ENCODE measurements at regions not wholly inside any gene's neighbourhood (a gene's known extent, or its start where the extent isn't known, plus 50 kb on each side); places are given as distances from the start of the nearest gene placed in this dataset.
"Not testable (repeated sequence)": the region's sequence is repeated elsewhere in the genome, so short reads cannot be mapped to it uniquely, and the experiment has no call there.

- TF ChIP-seq, protein P1, sequence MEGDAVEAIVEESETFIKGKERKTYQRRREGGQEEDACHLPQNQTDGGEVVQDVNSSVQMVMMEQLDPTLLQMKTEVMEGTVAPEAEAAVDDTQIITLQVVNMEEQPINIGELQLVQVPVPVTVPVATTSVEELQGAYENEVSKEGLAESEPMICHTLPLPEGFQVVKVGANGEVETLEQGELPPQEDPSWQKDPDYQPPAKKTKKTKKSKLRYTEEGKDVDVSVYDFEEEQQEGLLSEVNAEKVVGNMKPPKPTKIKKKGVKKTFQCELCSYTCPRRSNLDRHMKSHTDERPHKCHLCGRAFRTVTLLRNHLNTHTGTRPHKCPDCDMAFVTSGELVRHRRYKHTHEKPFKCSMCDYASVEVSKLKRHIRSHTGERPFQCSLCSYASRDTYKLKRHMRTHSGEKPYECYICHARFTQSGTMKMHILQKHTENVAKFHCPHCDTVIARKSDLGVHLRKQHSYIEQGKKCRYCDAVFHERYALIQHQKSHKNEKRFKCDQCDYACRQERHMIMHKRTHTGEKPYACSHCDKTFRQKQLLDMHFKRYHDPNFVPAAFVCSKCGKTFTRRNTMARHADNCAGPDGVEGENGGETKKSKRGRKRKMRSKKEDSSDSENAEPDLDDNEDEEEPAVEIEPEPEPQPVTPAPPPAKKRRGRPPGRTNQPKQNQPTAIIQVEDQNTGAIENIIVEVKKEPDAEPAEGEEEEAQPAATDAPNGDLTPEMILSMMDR (conservative IDR thresholded peaks at IDR 0.05; ENCODE audit: control insufficient read depth, insufficient read depth, low read depth, low read length), result no peak
- no peak overlapping the region for H3K4me3 ChIP-seq (ENCODE audit: control insufficient read depth, low read depth, low read length)
- no peak for DNase-seq (ENCODE audit: low read depth)
Measured at GRCh38 chr9:40927851-40928802, 200.4 kb downstream of the FOXD4L6 start.

- no peak overlapping the region for H3K4me3 ChIP-seq (ENCODE audit: control insufficient read depth, low read depth, low read length)
- no peak for DNase-seq (ENCODE audit: low read depth)
- TF ChIP-seq, protein P1 (conservative IDR thresholded peaks at IDR 0.05; ENCODE audit: control insufficient read depth, insufficient read depth, low read depth, low read length), result no peak
Measured at GRCh38 chr9:40927260-40927631, 201.2 kb downstream of the FOXD4L6 start.

DNA sequence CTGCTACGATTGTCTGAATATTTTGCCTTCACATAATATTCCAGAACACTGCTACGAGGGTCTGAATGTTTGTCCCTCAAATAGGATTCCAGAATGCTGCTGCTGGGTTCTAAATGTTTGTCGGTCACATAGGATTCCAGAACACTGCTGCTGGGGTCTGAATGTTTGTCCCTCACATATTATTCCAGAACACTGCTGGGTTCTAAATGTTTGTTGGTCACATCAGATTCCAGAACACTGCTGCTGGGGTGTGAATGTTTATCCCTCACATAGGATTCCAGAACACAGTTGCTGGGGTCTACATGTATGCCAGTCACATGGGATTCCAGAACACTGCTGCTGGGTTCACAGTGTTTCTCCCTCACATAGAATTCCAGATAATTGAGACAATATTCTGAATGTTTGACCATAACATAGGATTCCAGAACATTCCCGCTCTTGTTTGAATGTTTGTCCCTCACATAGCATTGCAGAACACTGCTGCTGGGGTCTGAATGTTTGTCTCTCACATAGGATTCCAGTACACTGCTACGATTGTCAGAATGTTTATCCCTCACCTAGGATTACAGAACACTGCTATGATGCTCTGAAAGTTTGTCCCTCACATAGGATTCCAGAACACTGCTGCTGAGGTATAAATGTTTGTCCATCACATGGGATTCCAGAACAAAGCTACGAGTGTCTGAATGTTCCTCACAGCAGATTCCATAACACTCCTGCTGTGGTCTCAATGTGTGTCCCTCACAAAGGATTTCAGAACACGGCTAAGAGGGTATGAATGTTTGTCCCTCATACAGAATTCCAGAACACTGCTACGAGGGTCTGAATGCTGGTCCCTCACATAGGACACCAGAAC lies 201.8 kb downstream of the FOXD4L6 start:
- DNase-seq (ENCODE audit: low read depth), result no peak
- H3K4me3 ChIP-seq (ENCODE audit: control insufficient read depth, low read depth, low read length), result no peak overlapping the region
- TF ChIP-seq, protein P1 (conservative IDR thresholded peaks at IDR 0.05; ENCODE audit: control insufficient read depth, insufficient read depth, low read depth, low read length), result no peak

DNA sequence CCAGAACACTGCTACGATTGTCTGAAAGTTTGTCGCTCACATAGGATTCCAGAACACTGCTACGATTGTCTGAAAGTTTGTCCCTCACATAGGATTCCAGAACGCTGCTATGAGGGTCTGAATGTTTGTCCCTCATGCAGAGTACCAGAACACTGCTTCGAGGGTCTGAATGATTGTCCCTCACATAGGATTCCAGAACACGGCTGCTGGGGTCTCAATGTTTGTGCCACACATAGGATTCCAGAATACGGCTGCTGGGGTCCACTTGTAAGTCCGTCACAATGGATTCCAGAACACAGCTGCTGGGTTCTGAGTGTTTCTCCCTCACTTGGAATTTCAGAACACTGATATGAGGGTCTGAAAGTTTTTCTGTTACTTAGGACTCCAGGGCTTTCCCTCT lies 203.3 kb downstream of the FOXD4L6 start:
- no peak for DNase-seq (ENCODE audit: low read depth)
- H3K4me3 ChIP-seq (ENCODE audit: control insufficient read depth, low read depth, low read length), result no peak overlapping the region
- TF ChIP-seq, protein P1 (conservative IDR thresholded peaks at IDR 0.05; ENCODE audit: control insufficient read depth, insufficient read depth, low read depth, low read length), result no peak

GRCh38 chr9:40916399-40916783 lies 212.1 kb downstream of the FOXD4L6 start:
- not testable (repeated sequence) for H3K4me3 ChIP-seq (ENCODE audit: control insufficient read depth, low read depth, low read length); DNase-seq (ENCODE audit: low read depth)

DNA sequence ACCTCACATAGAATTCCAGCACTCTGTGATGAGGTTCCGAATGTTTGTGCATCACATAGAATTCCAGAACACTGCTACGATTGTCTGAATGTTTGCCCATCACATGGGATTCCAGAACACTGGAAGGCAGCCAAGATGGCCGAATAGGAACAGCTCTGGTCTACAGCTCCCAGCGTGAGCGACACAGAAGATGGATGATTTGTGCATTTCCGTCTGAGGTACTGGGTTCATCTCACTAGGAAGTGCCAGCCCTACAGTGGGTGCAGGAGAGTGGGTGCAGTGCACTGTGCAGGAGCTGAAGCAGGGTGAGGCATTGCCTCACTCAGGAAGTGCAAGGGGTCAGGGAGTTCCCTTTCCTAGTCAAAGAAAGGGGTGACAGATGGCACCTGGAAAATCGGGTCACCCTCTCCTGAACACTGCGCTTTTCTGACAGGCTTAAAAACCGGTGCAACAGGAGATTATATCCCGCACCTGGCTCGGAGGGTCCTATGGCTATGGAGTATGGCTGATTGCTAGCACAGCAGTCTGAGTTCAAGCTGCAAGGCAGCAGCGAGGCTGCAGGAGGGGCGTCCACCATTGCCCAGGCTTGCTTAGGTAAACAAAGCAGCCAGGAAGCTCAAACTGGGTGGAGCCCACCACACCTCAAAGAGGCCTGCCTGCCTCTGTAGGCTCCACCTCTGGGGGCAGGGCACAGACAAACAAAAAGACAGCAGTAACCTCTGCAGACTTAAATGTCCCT lies 212.7 kb downstream of the FOXD4L6 start:
- not testable (repeated sequence) for H3K4me3 ChIP-seq (ENCODE audit: control insufficient read depth, low read depth, low read length); DNase-seq (ENCODE audit: low read depth)

DNA sequence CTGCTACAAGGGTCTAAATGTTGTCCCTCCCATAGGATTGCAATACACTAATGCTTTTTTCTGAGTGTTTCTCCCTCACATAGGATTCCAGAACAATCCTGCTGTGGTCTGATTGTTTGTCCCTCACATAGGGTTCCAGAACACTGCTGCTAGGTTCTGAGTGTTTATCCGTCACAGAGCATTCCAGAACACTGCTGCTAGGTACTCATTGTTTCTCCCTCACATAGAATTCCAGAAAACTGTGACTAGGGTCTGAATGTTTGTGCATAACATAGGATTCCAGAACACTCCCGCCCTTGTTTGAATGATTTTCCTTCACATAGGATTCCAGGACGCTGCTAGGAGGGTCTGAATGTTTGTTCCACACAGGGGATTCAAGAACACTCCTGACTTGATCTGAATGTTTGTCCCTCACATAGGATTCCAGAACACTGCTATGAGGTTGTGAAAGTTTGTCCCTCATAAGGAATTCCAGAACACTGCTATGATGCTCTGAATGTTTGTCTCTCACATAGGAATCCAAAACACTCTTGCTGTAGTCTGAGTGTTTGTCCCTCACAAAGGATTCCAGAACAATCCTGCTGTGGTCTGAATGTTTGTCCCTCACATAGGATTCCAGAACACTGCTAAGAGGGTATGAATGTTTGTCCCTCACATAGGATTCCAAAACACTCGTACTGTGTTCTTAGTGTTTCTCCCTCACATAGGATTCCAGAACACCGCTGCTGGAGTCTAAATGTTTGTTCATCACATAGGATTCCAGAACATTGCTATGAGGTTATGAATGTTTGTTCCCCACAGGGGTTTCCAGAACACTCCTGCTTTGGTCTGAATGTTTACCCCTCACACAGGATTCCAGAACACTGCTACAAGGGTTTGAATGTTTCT lies 213.5 kb downstream of the FOXD4L6 start:
- no peak for DNase-seq (ENCODE audit: low read depth)
- TF ChIP-seq, protein P1 (conservative IDR thresholded peaks at IDR 0.05; ENCODE audit: control insufficient read depth, insufficient read depth, low read depth, low read length), result no peak

More for the DNA sequence above, 213.5 kb downstream of the FOXD4L6 start:
- no peak overlapping the region for H3K4me3 ChIP-seq (ENCODE audit: control insufficient read depth, low read depth, low read length)
